ENCODE measurements at regions not wholly inside any gene's neighbourhood (a gene's known extent, or its start where the extent isn't known, plus 50 kb on each side); places are given as distances from the start of the nearest gene placed in this dataset.

GRCh38 chr12:70190262-70191010 lies 52.8 kb upstream of the CNOT2 start:
- no peak for TF ChIP-seq CTCF (IDR thresholded peaks at IDR 0.05)
- H3K4me1 Mint-ChIP-seq, result no peaks in the 10 kb centered on the region
- no peak overlapping the region for H3K4me2 ChIP-seq (replicated peaks; ENCODE audit: extremely low read depth, low read length, poor library complexity, severe bottlenecking)

More at GRCh38 chr12:70190262-70191010, 52.8 kb upstream of the CNOT2 start:
- Histone ChIP-seq H4K20me1 (ENCODE audit: insufficient read depth, low read length) (no peaks in the 10 kb centered on the region), H2AFZ (ENCODE audit: insufficient read depth, low read depth, low read length, poor library complexity, severe bottlenecking) (no peak overlapping the region), H3K4me3 (replicated peaks in 1 of 3; ENCODE audit: low read depth in 2 of 3, low read length in 3 of 3) (no peak overlapping the region), H3K27ac (ENCODE audit: low read depth in 1 of 2, low read length in 2 of 2) (no peak overlapping the region), H3K27me3 (ENCODE audit: control insufficient read depth in 2 of 2, insufficient read depth in 2 of 2, low read length in 2 of 2) (no peaks in the 10 kb centered on the region), H3K4me1 (ENCODE audit: control insufficient read depth in 1 of 2, insufficient read depth in 2 of 2, low read length in 2 of 2) (no peaks in the 10 kb centered on the region), H3K9me3 (replicated peaks in 1 of 2; ENCODE audit: control insufficient read depth in 1 of 2, insufficient read depth in 1 of 2, low read length in 2 of 2) (no peaks in the 10 kb centered on the region), H3K79me2 (ENCODE audit: insufficient read depth, low read length) (no peaks in the 10 kb centered on the region), H3K9ac (ENCODE audit: insufficient read depth, low read length, poor library complexity, severe bottlenecking) (no peak overlapping the region), H3K36me3 (replicated peaks in 1 of 2; ENCODE audit: control insufficient read depth in 1 of 2, insufficient read depth in 2 of 2, low read length in 2 of 2) (no peaks in the 10 kb centered on the region)
- intact Hi-C loops (cut with micrococcal nuclease), result no loop called here
- Mint-ChIP-seq H3K27ac (no peak overlapping the region), H3K36me3 (no peaks in the 10 kb centered on the region), H3K4me3 (no peak overlapping the region), H3K9me3 (peaks cover 0 to 4% (median 0%) of the 10 kb centered on the region in 7 donors), H3K27me3 (ENCODE audit: low read depth in 3 of 3) (peaks cover 0 to 2% (median 0%) of the 10 kb centered on the region in 3 donors)
- no peak for DNase-seq
- 100% methylated on average over 1 of the region's 1 CpG for WGBS (ENCODE audit: insufficient coverage)

Measured in CD14-positive monocyte (primary cell).